MM.1S (cell line): ENCODE measurements at regions not wholly inside any gene's neighbourhood (a gene's known extent, or its start where the extent isn't known, plus 50 kb on each side); places are given as distances from the start of the nearest gene placed in this dataset.

Experiments
- DNase-seq: peaks from one replicate; pipeline ENCODE4 v3.0.0-alpha.2; 2015
- H2AFZ ChIP-seq: fragments of 300-600 bp; sonication (generic); 2 replicates; pipeline ENCODE4 v1.6.0; 2016; ENCODE audit warnings: antibody characterized with exemption, low read length
- H3F3A ChIP-seq: fragments of 300-600 bp; sonication (generic); 2 replicates; pipeline ENCODE4 v1.6.1; 2016; ENCODE audit warnings: mild to moderate bottlenecking, antibody characterized with exemption, low read length, moderate library complexity, mixed read lengths; ENCODE audit not compliant: insufficient read depth
- H3K27ac ChIP-seq: fragments of 300-600 bp; sonication (generic); 2 replicates; pipeline ENCODE4 v1.5.1; 2016; ENCODE audit warnings: mild to moderate bottlenecking, low read length
- H3K27me3 ChIP-seq: fragments of 300-600 bp; sonication (generic); replicated peaks from 2 replicates; pipeline ENCODE4 v1.6.0; 2016; ENCODE audit warnings: low read length; ENCODE audit not compliant: insufficient read depth
- H3K36me3 ChIP-seq: fragments of 300-600 bp; sonication (generic); replicated peaks from 2 replicates; pipeline ENCODE4 v1.6.1; 2016; ENCODE audit warnings: mild to moderate bottlenecking, low read length, mixed read lengths; ENCODE audit not compliant: insufficient read depth
- H3K4me1 ChIP-seq: fragments of 300-600 bp; sonication (generic); 2 replicates; pipeline ENCODE4 v1.6.1; 2016; ENCODE audit warnings: low read length, mixed read lengths
- H3K4me2 ChIP-seq: fragments of 300-600 bp; sonication (generic); 2 replicates; pipeline ENCODE4 v1.6.0; 2016; ENCODE audit warnings: low read depth, low read length
- H3K4me3 ChIP-seq: fragments of 300-600 bp; sonication (generic); 2 replicates; pipeline ENCODE4 v1.5.1; 2016; ENCODE audit warnings: low read length, mixed read lengths
- H3K79me2 ChIP-seq: fragments of 300-600 bp; sonication (generic); 2 replicates; pipeline ENCODE4 v1.6.1; 2016; ENCODE audit warnings: mixed run types, low read length, mixed read lengths
- H3K9ac ChIP-seq: fragments of 300-600 bp; sonication (generic); 2 replicates; pipeline ENCODE4 v1.6.1; 2016; ENCODE audit warnings: low read length, mixed read lengths
- H3K9me2 ChIP-seq: fragments of 300-600 bp; sonication (generic); replicated peaks from 2 replicates; pipeline ENCODE4 v1.6.1; 2016; ENCODE audit warnings: mild to moderate bottlenecking, low read length, mixed read lengths; ENCODE audit not compliant: insufficient read depth
- H3K9me3 ChIP-seq: fragments of 300-600 bp; sonication (generic); replicated peaks from 2 replicates; pipeline ENCODE4 v1.6.1; 2016; ENCODE audit warnings: mild to moderate bottlenecking, low read length, mixed read lengths; ENCODE audit not compliant: insufficient read depth
- H4K20me1 ChIP-seq: fragments of 300-600 bp; sonication (generic); 2 replicates; pipeline ENCODE4 v1.6.1; 2016; ENCODE audit warnings: mild to moderate bottlenecking, low read length, moderate library complexity, mixed read lengths; ENCODE audit not compliant: insufficient read depth
- CTCF ChIP-seq: fragments of 300-600 bp; sonication (generic); IDR thresholded peaks from 2 replicates; pipeline ENCODE4 v1.5.1; 2016; ENCODE audit warnings: antibody characterized with exemption, low read length, mixed read lengths
- EZH2 ChIP-seq: fragments of 300-600 bp; sonication (generic); optimal IDR thresholded peaks from 2 replicates; pipeline ENCODE3; 2017; ENCODE audit warnings: low read depth, mild to moderate bottlenecking, antibody characterized with exemption, low read length, mixed read lengths
- EZH2phosphoT487 ChIP-seq: fragments of 300-600 bp; sonication (generic); IDR thresholded peaks from 2 replicates; pipeline ENCODE4 v1.6.1; 2018; ENCODE audit warnings: antibody characterized with exemption, low read length

GRCh38 chr6:169912266-169913095 lies 161.1 kb downstream of the ERMARD start:
- no peaks in the 10 kb centered on the region for H4K20me1 ChIP-seq
- H3K36me3 ChIP-seq, result no peaks in the 10 kb centered on the region
- no peaks in the 10 kb centered on the region for H3K9me3 ChIP-seq
- no peak overlapping the region for H3K4me2 ChIP-seq
- H3K4me3 ChIP-seq, result no peak overlapping the region
- TF ChIP-seq EZH2phosphoT487, result no peak
- TF ChIP-seq EZH2, result no peak
- TF ChIP-seq CTCF, result no peak
- H3K27ac ChIP-seq, result no peak overlapping the region
- no peaks in the 10 kb centered on the region for H3K79me2 ChIP-seq
- H3K9ac ChIP-seq, result no peak overlapping the region
- H3K9me2 ChIP-seq, result no peaks in the 10 kb centered on the region
- H2AFZ ChIP-seq, result no peak overlapping the region
- no peaks in the 10 kb centered on the region for H3K4me1 ChIP-seq
- no peak for DNase-seq
- no peaks in the 10 kb centered on the region for H3F3A ChIP-seq
- H3K27me3 ChIP-seq, result no peaks in the 10 kb centered on the region; the same call in 1 of the 2 replicates

GRCh38 chr6:169911264-169912263 lies 160.1 kb downstream of the ERMARD start:
- H3K27ac ChIP-seq, result no peak overlapping the region
- no peaks in the 10 kb centered on the region for H4K20me1 ChIP-seq
- no peak for DNase-seq
- no peaks in the 10 kb centered on the region for H3K36me3 ChIP-seq
- H3F3A ChIP-seq, result no peaks in the 10 kb centered on the region
- no peak overlapping the region for H3K9ac ChIP-seq
- H3K4me2 ChIP-seq, result no peak overlapping the region
- TF ChIP-seq EZH2 (no peak), EZH2phosphoT487 (no peak), CTCF (no peak)
- no peak overlapping the region for H3K4me3 ChIP-seq
- no peak overlapping the region for H2AFZ ChIP-seq
- H3K9me2 ChIP-seq, result no peaks in the 10 kb centered on the region
- H3K27me3 ChIP-seq, result no peaks in the 10 kb centered on the region; the same call in 1 of the 2 replicates
- H3K9me3 ChIP-seq, result no peaks in the 10 kb centered on the region
- no peaks in the 10 kb centered on the region for H3K79me2 ChIP-seq
- H3K4me1 ChIP-seq, result no peaks in the 10 kb centered on the region

GRCh38 chr6:169909113-169909512 lies 157.7 kb downstream of the ERMARD start:
- Histone ChIP-seq H3F3A (no peaks in the 10 kb centered on the region), H3K79me2 (no peaks in the 10 kb centered on the region), H2AFZ (no peak overlapping the region), H3K4me3 (no peak overlapping the region), H3K9me2 (no peaks in the 10 kb centered on the region), H3K27me3 (no peaks in the 10 kb centered on the region; the same call in 1 of the 2 replicates), H3K9me3 (no peaks in the 10 kb centered on the region), H3K36me3 (no peaks in the 10 kb centered on the region), H3K9ac (no peak overlapping the region), H3K4me2 (no peak overlapping the region), H3K4me1 (no peaks in the 10 kb centered on the region), H4K20me1 (no peaks in the 10 kb centered on the region), H3K27ac (no peak overlapping the region)
- no peak for DNase-seq
- TF ChIP-seq CTCF, result no peak
- no peak for TF ChIP-seq EZH2
- no peak for TF ChIP-seq EZH2phosphoT487
